Fibroblast of peridontal ligament (primary cell): ENCODE measurements at regions not wholly inside any gene's neighbourhood (a gene's known extent, or its start where the extent isn't known, plus 50 kb on each side); places are given as distances from the start of the nearest gene placed in this dataset.
"Not testable (repeated sequence)": the region's sequence is repeated elsewhere in the genome, so short reads cannot be mapped to it uniquely, and the experiment has no call there.

Experiments used
- DNase-seq: peaks from one replicate; pipeline ENCODE4 v3.0.0-alpha.2; 2010; ENCODE audit errors: extremely low read depth

- DNase-seq: no peak
Observed at GRCh38 chr9:86575137-86575536, 220.9 kb upstream of the TUT7 start.

GRCh38 chr9:86573886-86574285, 219.7 kb upstream of the TUT7 start:
- peak; percentile 77 for DNase-seq

- DNase-seq: no peak
Observed at GRCh38 chr9:86572904-86573303, 218.7 kb upstream of the TUT7 start.

- DNase-seq: not testable (repeated sequence)
Observed at GRCh38 chr9:86565603-86566002, 211.4 kb upstream of the TUT7 start.

DNA sequence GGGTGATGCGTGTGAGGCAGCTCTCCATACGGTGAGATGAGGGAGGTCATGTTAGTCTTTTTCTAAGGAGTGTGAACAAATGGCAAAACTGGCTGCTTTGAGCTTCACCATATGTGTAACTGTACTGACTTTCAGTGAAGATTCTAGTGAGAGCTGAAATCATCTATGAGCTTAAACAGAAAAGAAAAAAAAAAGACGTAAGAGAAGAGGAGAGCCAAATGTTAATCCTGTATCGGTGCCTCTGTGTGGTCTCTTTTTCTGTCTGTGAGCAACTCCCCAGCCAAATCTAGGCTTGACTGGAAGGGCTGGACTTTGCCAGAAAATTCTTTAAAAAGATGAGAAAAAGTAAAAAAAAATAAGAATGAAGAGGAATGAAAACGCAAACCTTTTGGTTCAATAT, 209.7 kb upstream of the TUT7 start:
- DNase-seq: no peak

DNA sequence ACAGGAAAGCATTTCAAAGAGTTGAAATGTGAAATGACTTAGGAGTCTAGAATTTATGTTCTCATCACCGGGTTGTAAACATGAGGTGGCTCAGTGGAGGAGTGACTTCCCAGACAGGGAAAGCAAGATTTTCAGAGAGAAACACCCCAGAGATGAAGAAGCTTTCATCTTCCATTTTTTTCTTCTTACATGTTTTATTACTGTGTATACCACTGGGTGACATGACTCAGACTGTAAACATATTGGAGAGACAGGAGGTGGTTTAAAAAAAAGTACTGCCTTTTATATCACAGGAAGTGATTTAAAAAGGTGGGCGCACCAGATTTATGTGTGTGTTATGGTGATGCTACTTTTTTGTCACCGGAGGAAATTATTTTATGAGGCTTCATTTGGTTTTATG, 209.1 kb upstream of the TUT7 start:
- DNase-seq: peak; percentile 60

- DNase-seq: no peak
Observed at GRCh38 chr9:86562691-86563090, 208.5 kb upstream of the TUT7 start.

DNA sequence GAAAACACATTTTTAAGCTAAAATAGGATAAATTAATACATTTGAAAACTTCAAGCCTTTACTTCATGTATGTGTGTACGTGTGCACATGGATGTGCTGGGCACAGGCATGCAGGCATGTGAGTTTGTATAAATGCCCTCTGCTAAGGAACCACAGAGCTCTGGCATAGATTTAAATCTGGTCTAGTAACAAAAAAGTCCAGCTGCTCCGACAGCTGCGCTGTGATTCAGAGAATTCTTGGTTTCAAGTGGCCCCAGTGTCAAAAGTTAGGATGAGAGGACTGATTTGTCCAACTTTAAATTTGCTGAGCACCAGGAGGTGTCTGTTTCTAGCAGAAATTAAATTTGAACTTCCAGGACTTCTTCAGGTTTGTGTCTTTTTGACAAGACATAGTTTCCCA, 203.7 kb upstream of the TUT7 start:
- peak; percentile 51 for DNase-seq

- DNase-seq: peak; percentile 93
Observed at GRCh38 chr9:86557063-86557766, 203.0 kb upstream of the TUT7 start.

DNA sequence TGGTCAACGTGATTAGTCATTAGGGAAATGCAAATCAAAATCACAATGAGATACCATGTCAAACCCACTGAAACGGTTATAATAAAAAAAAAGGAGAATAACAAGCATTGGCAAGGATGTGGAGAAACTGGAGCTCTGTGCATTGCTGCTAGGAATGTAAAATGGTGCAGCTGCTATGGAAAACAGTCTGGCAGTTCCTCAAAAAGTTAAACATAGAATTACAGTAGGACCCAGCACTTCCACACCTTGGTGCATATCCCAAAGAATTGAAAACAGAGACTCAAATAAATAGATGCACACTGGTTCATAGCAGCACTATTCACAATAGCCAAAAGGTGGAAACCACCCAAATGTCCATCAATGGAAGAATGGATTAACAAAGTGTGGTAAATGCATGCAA, 201.5 kb upstream of the TUT7 start:
- no peak for DNase-seq

DNA sequence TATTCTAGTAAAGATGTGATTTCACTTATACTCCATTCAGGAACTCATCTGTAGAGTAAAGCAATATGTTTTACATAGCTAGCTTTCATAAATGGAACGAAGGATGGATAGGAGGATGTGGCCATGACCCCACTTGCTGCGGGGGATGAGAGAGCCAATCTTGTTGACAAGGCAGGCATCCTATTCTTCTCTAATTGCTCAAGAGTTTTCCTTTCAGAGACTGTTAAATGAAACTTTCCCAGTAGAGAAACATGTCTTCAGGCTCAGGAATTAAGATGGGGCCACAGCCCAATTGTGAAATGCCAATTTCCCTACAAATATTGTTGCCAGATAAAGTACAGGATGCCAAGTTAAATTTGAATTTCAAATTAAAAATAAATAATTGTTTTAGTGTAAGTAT, 196.2 kb upstream of the TUT7 start:
- peak; percentile 76 for DNase-seq

GRCh38 chr9:86549920-86550319, 195.7 kb upstream of the TUT7 start:
- peak; percentile 96 for DNase-seq

DNA sequence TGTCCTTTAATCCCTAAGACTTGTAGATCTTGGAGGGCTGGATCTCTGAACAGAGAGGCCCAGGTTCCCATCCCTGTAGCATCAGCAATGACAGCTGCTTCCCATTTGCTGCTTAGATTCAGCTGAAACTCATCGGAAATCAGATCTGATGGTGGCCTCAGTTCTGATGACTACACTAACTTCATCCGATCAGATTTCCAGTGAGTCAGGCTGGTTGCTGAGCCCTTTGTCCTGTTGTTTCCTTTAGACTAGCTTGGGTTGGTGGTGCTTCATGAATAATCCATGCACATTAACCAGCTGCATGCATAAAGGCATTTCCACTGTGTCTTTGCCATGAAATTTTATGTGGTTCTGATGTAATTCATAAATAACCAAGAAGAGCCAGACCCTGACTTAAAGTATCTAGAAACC, 195.2 kb upstream of the TUT7 start:
- peak; percentile 99 for DNase-seq

DNA sequence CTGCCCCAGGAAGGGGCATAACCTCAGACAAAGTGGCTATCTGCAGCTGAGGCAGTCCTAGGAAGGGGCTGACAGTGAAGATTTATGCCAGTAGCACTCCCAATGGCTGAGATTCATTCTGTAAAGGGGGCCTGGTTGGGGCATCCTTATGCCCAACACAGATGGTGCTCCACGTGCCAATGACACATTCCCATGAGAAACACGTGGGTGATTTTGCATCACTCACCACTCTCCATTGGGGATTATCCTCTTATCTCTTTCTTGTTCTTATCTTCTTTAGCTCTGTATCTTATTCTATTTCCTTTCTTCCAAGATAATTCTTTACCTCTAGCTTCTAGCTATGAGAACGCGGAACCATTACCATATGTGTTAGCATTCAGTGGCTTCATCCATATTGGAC, 194.0 kb upstream of the TUT7 start:
- no peak for DNase-seq

GRCh38 chr9:86547571-86547970, 193.4 kb upstream of the TUT7 start:
- no peak for DNase-seq

GRCh38 chr9:86546712-86547111, 192.5 kb upstream of the TUT7 start:
- DNase-seq: no peak

GRCh38 chr9:86545090-86545489, 190.9 kb upstream of the TUT7 start:
- DNase-seq: peak; percentile 73

- peak; percentile 90 for DNase-seq
Observed at GRCh38 chr9:86541014-86541570, 186.9 kb upstream of the TUT7 start.

DNA sequence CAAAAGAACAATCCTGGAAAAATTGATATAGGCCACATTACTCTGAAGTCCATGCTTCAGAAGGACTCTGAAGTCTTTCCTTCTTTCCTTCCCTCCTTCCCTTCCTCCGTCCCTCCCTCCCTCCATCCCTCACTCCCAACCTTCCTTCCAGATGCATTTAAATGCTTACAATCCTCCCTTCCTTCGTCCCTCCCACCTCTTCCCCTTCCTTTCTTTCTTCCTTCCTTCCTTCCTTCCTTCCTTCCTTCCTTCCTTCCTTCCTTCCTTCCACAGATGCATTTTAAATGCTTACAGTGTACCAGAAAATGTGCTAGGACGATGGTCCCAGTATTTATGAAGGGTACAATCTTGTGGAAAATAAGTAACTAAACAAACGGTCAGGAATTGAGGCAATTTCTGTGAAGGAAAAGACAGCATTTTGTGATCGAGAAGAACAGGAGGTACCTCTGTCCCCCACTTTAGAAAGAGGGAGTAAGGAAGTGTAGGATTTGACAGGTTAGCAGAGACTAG, 181.3 kb upstream of the TUT7 start:
- DNase-seq: no peak

GRCh38 chr9:86534572-86535258, 180.5 kb upstream of the TUT7 start:
- DNase-seq: peak; percentile 98

GRCh38 chr9:86531971-86532640, 177.9 kb upstream of the TUT7 start:
- DNase-seq: no peak

- no peak for DNase-seq
Observed at GRCh38 chr9:86531273-86531970, 177.2 kb upstream of the TUT7 start.
